ENCODE measurements at regions not wholly inside any gene's neighbourhood (a gene's known extent, or its start where the extent isn't known, plus 50 kb on each side); places are given as distances from the start of the nearest gene placed in this dataset.

DNA sequence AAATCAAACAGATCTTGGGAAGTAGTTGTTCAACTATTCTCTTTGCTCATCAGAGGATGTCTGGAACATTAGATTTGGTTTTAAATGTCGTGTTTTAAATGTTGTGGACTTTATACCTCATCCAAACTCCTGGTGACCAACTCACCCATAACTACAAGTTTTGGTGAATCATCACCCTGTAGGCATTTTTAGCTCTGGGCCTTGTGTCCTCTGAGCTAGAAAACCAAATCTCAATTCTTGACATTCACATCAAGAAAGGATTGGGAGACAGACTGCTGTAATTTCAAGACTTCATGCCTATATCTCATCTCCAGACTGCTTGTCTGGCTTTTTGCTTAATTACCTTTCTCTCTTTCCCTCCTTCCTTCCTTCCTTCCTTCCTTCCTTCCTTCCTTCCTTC, 228.5 kb upstream of the ROBO2 start:
- TF ChIP-seq ESRRA (IDR thresholded peaks at IDR 0.05; ENCODE audit: borderline replicate concordance, low read depth) (no peak), ZNF121 (CRISPR knock-in tag; conservative IDR thresholded peaks at IDR 0.05) (no peak), KDM4B (IDR thresholded peaks at IDR 0.05; ENCODE audit: borderline replicate concordance in 2 of 2, low read depth in 1 of 2) (no peak), EZH2 (IDR thresholded peaks at IDR 0.05; ENCODE audit: borderline replicate concordance, low read depth, low read length) (no peak), POLR2A (conservative IDR thresholded peaks at IDR 0.05) (no peak)
- TF ChIP-seq, protein P1, sequence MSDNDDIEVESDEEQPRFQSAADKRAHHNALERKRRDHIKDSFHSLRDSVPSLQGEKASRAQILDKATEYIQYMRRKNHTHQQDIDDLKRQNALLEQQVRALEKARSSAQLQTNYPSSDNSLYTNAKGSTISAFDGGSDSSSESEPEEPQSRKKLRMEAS (CRISPR knock-in tag; IDR thresholded peaks at IDR 0.05): no peak

Measured in K562 (cell line).